SK-N-SH treated with all-trans-retinoic acid at 6 μM for 48 hours (cell line): ENCODE measurements at regions not wholly inside any gene's neighbourhood (a gene's known extent, or its start where the extent isn't known, plus 50 kb on each side); places are given as distances from the start of the nearest gene placed in this dataset.

ENCODE experiments used
- BACH2 ChIP-seq: fragments of 250-450 bp; sonication (Bioruptor Pico); IDR thresholded peaks from 2 replicates; pipeline ENCODE4 v1.9.0; 2021; ENCODE audit warnings: mild to moderate bottlenecking, borderline replicate concordance
- CREB5 ChIP-seq: fragments of 250-450 bp; sonication (Bioruptor Pico); IDR thresholded peaks from 2 replicates; pipeline ENCODE4 v1.5.1; 2020; ENCODE audit warnings: low read depth, mild to moderate bottlenecking, moderate library complexity
- PATZ1 ChIP-seq: fragments of 250-450 bp; sonication (Bioruptor Pico); IDR thresholded peaks from 2 replicates; pipeline ENCODE4 v1.8.0; 2020; ENCODE audit warnings: mild to moderate bottlenecking, moderate library complexity, borderline replicate concordance
- TSHZ2 ChIP-seq: fragments of 250-450 bp; sonication (Bioruptor Pico); IDR thresholded peaks from 2 replicates; pipeline ENCODE4 v1.5.0; 2020; ENCODE audit warnings: mild to moderate bottlenecking, moderate library complexity
- ZFP30 ChIP-seq: fragments of 450-650 bp; formaldehyde crosslinking; IDR thresholded peaks from 2 replicates; pipeline ENCODE4 v1.5.0; 2022; ENCODE audit warnings: mild to moderate bottlenecking, moderate library complexity
- ZNF70 ChIP-seq: fragments of 450-650 bp; formaldehyde crosslinking; IDR thresholded peaks from 2 replicates; pipeline ENCODE4 v1.5.0; 2020; ENCODE audit warnings: mild to moderate bottlenecking, moderate library complexity

DNA sequence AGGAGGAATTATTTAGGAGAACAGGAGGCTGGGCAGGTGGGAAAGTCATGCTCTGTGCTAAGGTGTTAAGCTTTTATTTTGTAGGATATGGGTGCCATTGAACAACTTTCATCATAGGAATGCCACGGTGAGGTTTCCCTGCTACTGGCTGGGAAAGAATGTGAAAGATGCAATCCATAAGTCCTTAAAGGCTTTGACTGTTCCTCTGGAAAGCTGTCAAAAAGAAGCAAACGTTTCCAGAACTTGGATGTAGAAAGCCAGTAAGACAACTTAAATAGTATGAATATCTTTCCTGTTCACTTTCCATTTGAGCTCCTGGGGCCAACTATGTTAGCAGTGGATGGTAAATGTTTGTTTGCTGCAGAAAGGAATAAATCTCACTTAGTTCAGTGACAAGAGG, 574.4 kb downstream of the RNF144B start:
- TF ChIP-seq CREB5 (CRISPR knock-in tag) (no peak), BACH2 (CRISPR knock-in tag) (no peak), ZFP30 (CRISPR knock-in tag) (no peak), PATZ1 (CRISPR knock-in tag) (no peak), ZNF70 (CRISPR knock-in tag) (no peak), TSHZ2 (CRISPR knock-in tag) (no peak)
